Adrenal gland (tissue), 5 donors: ENCODE measurements at regions not wholly inside any gene's neighbourhood (a gene's known extent, or its start where the extent isn't known, plus 50 kb on each side); places are given as distances from the start of the nearest gene placed in this dataset.

Source experiments
- POLR2A ChIP-seq, 2 donors: fragments of 450-650 bp; IDR thresholded peaks; one replicate each; pipeline ENCODE4 v1.6.1; 2017; ENCODE audit warnings: antibody characterized with exemption in 2 of 2, mild to moderate bottlenecking in 2 of 2, moderate library complexity in 1 of 2
- TF ChIP-seq, protein P1 (sequence below), 6 experiments: fragments of 450-650 bp in 4 of 6; fragments of 200-600 bp in 2 of 6; sonication (generic) in 1 of 6; IDR thresholded peaks; 1 replicate in 5 of 6; 2 replicates in 1 of 6; pipeline versions ENCODE4 v1.5.1 to v1.8.0; 2016 to 2021; ENCODE audit warnings: antibody characterized with exemption in 6 of 6, mild to moderate bottlenecking in 2 of 6, moderate library complexity in 1 of 6
- donor health status: DM: no; HTN: no; CAD: no.

DNA sequence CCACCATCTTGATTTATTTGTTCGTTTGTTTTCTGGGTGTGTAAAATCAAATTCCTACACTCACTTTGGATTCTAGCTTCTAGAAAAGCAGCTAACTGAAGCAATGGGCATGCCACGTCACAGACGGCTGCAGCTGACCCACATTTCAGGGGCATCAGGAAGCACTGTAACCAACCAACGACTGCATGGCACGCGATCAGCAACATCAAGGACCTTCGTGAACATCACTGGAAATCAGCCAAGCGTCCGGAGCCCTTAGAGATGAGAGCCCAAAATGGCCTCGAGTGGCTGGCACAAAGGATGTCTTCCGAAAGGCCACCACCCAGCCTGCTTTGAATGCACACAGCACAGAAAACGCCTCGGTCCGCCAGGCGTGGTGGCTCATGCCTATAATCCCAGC is 191.1 kb downstream of the OLFM1 start:
- TF ChIP-seq, protein P1, sequence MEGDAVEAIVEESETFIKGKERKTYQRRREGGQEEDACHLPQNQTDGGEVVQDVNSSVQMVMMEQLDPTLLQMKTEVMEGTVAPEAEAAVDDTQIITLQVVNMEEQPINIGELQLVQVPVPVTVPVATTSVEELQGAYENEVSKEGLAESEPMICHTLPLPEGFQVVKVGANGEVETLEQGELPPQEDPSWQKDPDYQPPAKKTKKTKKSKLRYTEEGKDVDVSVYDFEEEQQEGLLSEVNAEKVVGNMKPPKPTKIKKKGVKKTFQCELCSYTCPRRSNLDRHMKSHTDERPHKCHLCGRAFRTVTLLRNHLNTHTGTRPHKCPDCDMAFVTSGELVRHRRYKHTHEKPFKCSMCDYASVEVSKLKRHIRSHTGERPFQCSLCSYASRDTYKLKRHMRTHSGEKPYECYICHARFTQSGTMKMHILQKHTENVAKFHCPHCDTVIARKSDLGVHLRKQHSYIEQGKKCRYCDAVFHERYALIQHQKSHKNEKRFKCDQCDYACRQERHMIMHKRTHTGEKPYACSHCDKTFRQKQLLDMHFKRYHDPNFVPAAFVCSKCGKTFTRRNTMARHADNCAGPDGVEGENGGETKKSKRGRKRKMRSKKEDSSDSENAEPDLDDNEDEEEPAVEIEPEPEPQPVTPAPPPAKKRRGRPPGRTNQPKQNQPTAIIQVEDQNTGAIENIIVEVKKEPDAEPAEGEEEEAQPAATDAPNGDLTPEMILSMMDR (IDR thresholded peaks at IDR 0.05) = no peak
- no peak for TF ChIP-seq POLR2A (IDR thresholded peaks at IDR 0.05)
